Osteoblast (primary cell): ENCODE measurements at regions not wholly inside any gene's neighbourhood (a gene's known extent, or its start where the extent isn't known, plus 50 kb on each side); places are given as distances from the start of the nearest gene placed in this dataset.
"Not testable (repeated sequence)": the region's sequence is repeated elsewhere in the genome, so short reads cannot be mapped to it uniquely, and the experiment has no call there.

Experiments
- DNase-seq: peaks from one replicate; pipeline ENCODE4 v3.0.0; 2011; ENCODE audit warnings: low spot score, mixed read lengths; ENCODE audit not compliant: insufficient read length; ENCODE audit errors: missing footprints
- H2AFZ ChIP-seq: 2 replicates; pipeline ENCODE4 v1.6.0; 2011; ENCODE audit warnings: mild to moderate bottlenecking, low read length
- H3K27ac ChIP-seq: 2 replicates; pipeline ENCODE4 v1.5.1; 2011; ENCODE audit warnings: mild to moderate bottlenecking, low read depth, low read length, moderate library complexity
- H3K27me3 ChIP-seq: 2 replicates; pipeline ENCODE4 v1.6.0; 2012; ENCODE audit warnings: mild to moderate bottlenecking, control low read depth, inconsistent platforms, low read length, moderate library complexity; ENCODE audit not compliant: insufficient read depth
- H3K36me3 ChIP-seq: 2 replicates; pipeline ENCODE4 v1.5.1; 2011; ENCODE audit warnings: mild to moderate bottlenecking, low read length, control low read depth, moderate library complexity; ENCODE audit not compliant: insufficient read depth
- H3K4me1 ChIP-seq: 2 replicates; pipeline ENCODE4 v1.5.1; 2011; ENCODE audit warnings: mild to moderate bottlenecking, low read length, control low read depth, moderate library complexity; ENCODE audit not compliant: insufficient read depth
- H3K4me2 ChIP-seq: 2 replicates; pipeline ENCODE4 v1.6.0; 2011; ENCODE audit warnings: mild to moderate bottlenecking, low read length; ENCODE audit not compliant: insufficient read depth
- H3K4me3 ChIP-seq: fragments of 200-600 bp; sonication (generic); 3 replicates; pipeline ENCODE4 v1.5.1; 2012; ENCODE audit warnings: mild to moderate bottlenecking, low read length, inconsistent platforms; ENCODE audit not compliant: insufficient read depth
- H3K79me2 ChIP-seq: 2 replicates; pipeline ENCODE4 v1.6.0; 2012; ENCODE audit warnings: mild to moderate bottlenecking, low read length, control low read depth, inconsistent platforms; ENCODE audit not compliant: insufficient read depth
- H3K9me3 ChIP-seq: 2 replicates; pipeline ENCODE4 v1.5.1; 2011; ENCODE audit warnings: low read depth, low read length, control low read depth
- H4K20me1 ChIP-seq: 2 replicates; pipeline ENCODE4 v1.6.0; 2012; ENCODE audit warnings: mild to moderate bottlenecking, low read length, control low read depth; ENCODE audit not compliant: insufficient read depth
- CTCF ChIP-seq: IDR thresholded peaks from 2 replicates; pipeline ENCODE4 v1.5.1; 2011; ENCODE audit warnings: mild to moderate bottlenecking, low read depth, low read length, moderate library complexity; ENCODE audit errors: extremely low read depth

- no peak overlapping the region for H3K4me3 ChIP-seq
- H3K27ac ChIP-seq = no peak overlapping the region
- H2AFZ ChIP-seq = no peak overlapping the region
- TF ChIP-seq CTCF = no peak
- H3K36me3 ChIP-seq = no peaks in the 10 kb centered on the region
- H3K9me3 ChIP-seq = no peaks in the 10 kb centered on the region
- no peaks in the 10 kb centered on the region for H3K79me2 ChIP-seq
- H3K27me3 ChIP-seq = no peaks in the 10 kb centered on the region
- H4K20me1 ChIP-seq = no peaks in the 10 kb centered on the region
- DNase-seq = no peak
- H3K4me1 ChIP-seq = no peaks in the 10 kb centered on the region
- no peak overlapping the region for H3K4me2 ChIP-seq
Observed at GRCh38 chr14:43792980-43793379, 714.1 kb downstream of the FSCB start.

GRCh38 chr14:43790681-43791080 lies 716.4 kb downstream of the FSCB start:
- no peak overlapping the region for H2AFZ ChIP-seq
- H3K4me2 ChIP-seq = no peak overlapping the region
- H3K79me2 ChIP-seq = no peaks in the 10 kb centered on the region
- H3K9me3 ChIP-seq = no peaks in the 10 kb centered on the region
- H3K27me3 ChIP-seq = no peaks in the 10 kb centered on the region
- TF ChIP-seq CTCF = no peak
- no peak overlapping the region for H3K4me3 ChIP-seq
- no peaks in the 10 kb centered on the region for H3K36me3 ChIP-seq
- H3K4me1 ChIP-seq = no peaks in the 10 kb centered on the region
- no peak overlapping the region for H3K27ac ChIP-seq
- H4K20me1 ChIP-seq = no peaks in the 10 kb centered on the region
- DNase-seq = no peak

GRCh38 chr14:43789458-43789857 lies 717.6 kb downstream of the FSCB start:
- Histone ChIP-seq H2AFZ (no peak overlapping the region), H3K4me2 (no peak overlapping the region), H3K4me1 (no peaks in the 10 kb centered on the region), H3K9me3 (no peaks in the 10 kb centered on the region), H3K36me3 (no peaks in the 10 kb centered on the region), H3K79me2 (no peaks in the 10 kb centered on the region), H3K27me3 (no peaks in the 10 kb centered on the region), H4K20me1 (no peaks in the 10 kb centered on the region), H3K4me3 (no peak overlapping the region), H3K27ac (no peak overlapping the region)
- no peak for TF ChIP-seq CTCF
- no peak for DNase-seq

GRCh38 chr14:43786066-43786762 lies 720.9 kb downstream of the FSCB start:
- H2AFZ ChIP-seq = no peak overlapping the region
- no peak overlapping the region for H3K4me3 ChIP-seq
- no peak overlapping the region for H3K4me2 ChIP-seq
- no peak for DNase-seq
- TF ChIP-seq CTCF = no peak
- H3K27ac ChIP-seq = no peak overlapping the region
- no peaks in the 10 kb centered on the region for H3K9me3 ChIP-seq
- H4K20me1 ChIP-seq = no peaks in the 10 kb centered on the region
- H3K4me1 ChIP-seq = no peaks in the 10 kb centered on the region
- no peaks in the 10 kb centered on the region for H3K79me2 ChIP-seq
- no peaks in the 10 kb centered on the region for H3K36me3 ChIP-seq
- H3K27me3 ChIP-seq = no peaks in the 10 kb centered on the region

- not testable (repeated sequence) for H3K27me3 ChIP-seq, H3K27ac ChIP-seq, H4K20me1 ChIP-seq
Observed at GRCh38 chr14:43784432-43784831, 722.7 kb downstream of the FSCB start.

More at GRCh38 chr14:43784432-43784831, 722.7 kb downstream of the FSCB start:
- not testable (repeated sequence) for DNase-seq, H3K4me3 ChIP-seq, H2AFZ ChIP-seq, H3K4me1 ChIP-seq, H3K9me3 ChIP-seq, H3K4me2 ChIP-seq, H3K79me2 ChIP-seq, H3K36me3 ChIP-seq
